ENCODE measurements at regions not wholly inside any gene's neighbourhood (a gene's known extent, or its start where the extent isn't known, plus 50 kb on each side); places are given as distances from the start of the nearest gene placed in this dataset.
A peak's percentile ranks its signal among the peaks of the same experiment; 100 is the strongest.
"Not testable (repeated sequence)": the region's sequence is repeated elsewhere in the genome, so short reads cannot be mapped to it uniquely, and the experiment has no call there.

DNA sequence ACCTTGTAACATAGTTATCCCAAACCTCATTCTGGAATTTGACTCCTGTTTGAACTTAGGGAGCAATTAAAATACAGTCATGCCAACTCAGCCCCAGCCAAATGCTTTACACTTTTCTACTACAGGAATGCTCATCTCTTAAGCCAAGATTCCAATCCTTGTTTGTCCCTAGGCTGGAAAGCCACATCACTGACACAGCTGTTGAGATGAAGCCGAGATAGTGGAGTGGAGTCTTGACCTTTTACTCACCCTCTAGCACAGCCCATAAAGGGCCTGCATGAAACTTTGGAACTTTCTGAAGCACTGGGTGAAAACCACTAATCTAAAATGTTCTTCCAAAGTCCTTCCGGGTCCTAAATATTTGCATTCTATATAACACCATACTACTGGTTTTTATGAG is 247.3 kb downstream of the ETV1 start:
- Histone ChIP-seq H3K27ac (ENCODE audit: low read depth, low read length) (no peak overlapping the region), H3K4me3 (ENCODE audit: low read length) (no peak overlapping the region), H3K4me1 (ENCODE audit: insufficient read depth, low read length) (no peaks in the 10 kb centered on the region), H3K9me3 (ENCODE audit: low read length) (no peaks in the 10 kb centered on the region), H3K36me3 (ENCODE audit: insufficient read depth, low read length) (no peaks in the 10 kb centered on the region), H3K27me3 (ENCODE audit: insufficient read depth, low read length, poor library complexity, severe bottlenecking) (no peaks in the 10 kb centered on the region)
- Mint-ChIP-seq H3K9me3 (no peaks in the 10 kb centered on the region), H3K4me1 (no peaks in the 10 kb centered on the region), H3K36me3 (no peaks in the 10 kb centered on the region), H3K27me3 (no peaks in the 10 kb centered on the region), H3K4me3 (no peak overlapping the region), H3K27ac (no peak overlapping the region)
- DNase-seq, result no peak
- CTCF ChIA-PET, result interaction anchor here (0.7 to 1.0 kb wide), 2 partner anchors 31 to 222 kb away, joined by 3 read pairs; no protein-coding TSS in a partner anchor
- POLR2A ChIA-PET, result no interaction called here

DNA sequence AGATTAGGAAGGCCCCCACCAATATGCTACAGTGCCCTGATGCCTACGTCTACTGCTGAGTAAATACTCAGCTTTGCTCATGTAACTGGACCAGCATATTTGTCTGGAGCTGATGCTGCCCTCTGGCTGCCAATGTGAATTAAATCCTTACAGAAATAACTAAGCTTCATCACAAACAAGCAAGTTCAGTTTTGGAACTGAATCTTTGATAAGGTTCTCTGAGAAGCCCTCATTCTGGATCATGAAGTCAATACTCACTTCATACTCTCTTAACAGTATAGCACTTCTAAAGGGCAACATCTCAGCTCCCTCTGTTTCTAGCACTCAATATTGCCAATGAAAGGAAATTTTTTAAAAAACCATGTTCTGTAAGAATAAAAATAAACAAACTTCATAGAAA is 246.7 kb downstream of the ETV1 start:
- no peak overlapping the region for H3K27ac Mint-ChIP-seq
- POLR2A ChIA-PET, result no interaction called here
- H3K27me3 ChIP-seq (ENCODE audit: insufficient read depth, low read length, poor library complexity, severe bottlenecking), result no peaks in the 10 kb centered on the region
- H3K4me1 Mint-ChIP-seq, result no peaks in the 10 kb centered on the region
- no peaks in the 10 kb centered on the region for H3K9me3 Mint-ChIP-seq
- H3K36me3 Mint-ChIP-seq, result no peaks in the 10 kb centered on the region
- CTCF ChIA-PET, result interaction anchor here (0.7 to 1.0 kb wide), 2 partner anchors 31 to 221 kb away, joined by 3 read pairs; no protein-coding TSS in a partner anchor
- H3K4me3 Mint-ChIP-seq, result no peak overlapping the region
- no peaks in the 10 kb centered on the region for H3K36me3 ChIP-seq (ENCODE audit: insufficient read depth, low read length)
- H3K9me3 ChIP-seq (ENCODE audit: low read length), result no peaks in the 10 kb centered on the region
- H3K4me3 ChIP-seq (ENCODE audit: low read length), result no peak overlapping the region
- H3K4me1 ChIP-seq (ENCODE audit: insufficient read depth, low read length), result no peaks in the 10 kb centered on the region
- no peak for DNase-seq
- H3K27ac ChIP-seq (ENCODE audit: low read depth, low read length), result no peak overlapping the region
- H3K27me3 Mint-ChIP-seq, result no peaks in the 10 kb centered on the region

DNA sequence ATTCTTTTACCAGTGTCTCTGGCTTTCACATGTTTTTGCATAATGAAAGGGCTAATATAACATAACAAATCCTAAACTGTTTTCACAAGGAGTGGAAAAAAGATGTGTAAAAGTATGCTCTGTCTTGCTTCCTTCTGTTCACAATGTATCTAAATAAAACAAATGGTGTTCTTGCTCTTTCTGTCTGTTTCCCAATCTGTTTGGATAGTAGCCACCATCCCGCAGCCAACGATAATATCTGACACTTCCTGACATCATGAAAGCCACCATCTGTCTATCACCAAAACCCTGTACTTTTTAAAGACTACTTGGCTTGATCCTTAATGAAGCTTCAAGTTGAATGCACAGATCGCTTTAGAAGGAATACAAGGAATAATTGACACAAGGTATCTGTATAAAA is 246.2 kb downstream of the ETV1 start:
- Histone ChIP-seq H3K27ac (ENCODE audit: low read depth, low read length) (no peak overlapping the region), H3K4me3 (ENCODE audit: low read length) (no peak overlapping the region), H3K36me3 (ENCODE audit: insufficient read depth, low read length) (no peaks in the 10 kb centered on the region), H3K9me3 (ENCODE audit: low read length) (no peaks in the 10 kb centered on the region), H3K4me1 (ENCODE audit: insufficient read depth, low read length) (no peaks in the 10 kb centered on the region), H3K27me3 (ENCODE audit: insufficient read depth, low read length, poor library complexity, severe bottlenecking) (no peaks in the 10 kb centered on the region)
- no peaks in the 10 kb centered on the region for H3K9me3 Mint-ChIP-seq
- CTCF ChIA-PET, result interaction anchor here (1.0 kb wide), 1 partner anchor 221 kb away, joined by 3 read pairs; no protein-coding TSS in a partner anchor
- H3K27ac Mint-ChIP-seq, result no peak overlapping the region
- POLR2A ChIA-PET, result no interaction called here
- no peak for DNase-seq
- no peaks in the 10 kb centered on the region for H3K4me1 Mint-ChIP-seq
- no peak overlapping the region for H3K4me3 Mint-ChIP-seq
- no peaks in the 10 kb centered on the region for H3K27me3 Mint-ChIP-seq
- no peaks in the 10 kb centered on the region for H3K36me3 Mint-ChIP-seq

DNA sequence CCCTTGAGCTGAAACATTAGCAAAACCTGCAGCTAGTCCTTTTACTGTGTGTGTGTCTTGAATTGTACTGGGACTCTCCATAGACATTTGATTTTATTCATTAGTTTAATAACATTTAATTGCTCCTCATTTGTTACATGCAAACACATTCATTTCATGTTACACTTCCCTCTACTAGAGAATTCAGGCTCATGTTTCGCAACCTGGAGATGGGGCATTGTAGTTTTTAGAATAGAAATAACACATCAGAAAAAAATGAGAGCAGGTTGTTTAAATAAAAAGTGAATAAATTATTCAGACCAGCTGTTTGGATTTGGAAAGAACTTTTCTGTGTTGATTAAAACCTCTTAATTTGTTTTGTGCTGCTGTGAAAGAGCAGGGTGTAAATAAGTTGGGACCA is 243.9 kb downstream of the ETV1 start:
- DNase-seq, result no peak
- H3K36me3 Mint-ChIP-seq, result no peaks in the 10 kb centered on the region
- Histone ChIP-seq H3K9me3 (ENCODE audit: low read length) (no peaks in the 10 kb centered on the region), H3K27ac (ENCODE audit: low read depth, low read length) (no peak overlapping the region), H3K36me3 (ENCODE audit: insufficient read depth, low read length) (no peaks in the 10 kb centered on the region), H3K4me1 (ENCODE audit: insufficient read depth, low read length) (no peaks in the 10 kb centered on the region), H3K4me3 (ENCODE audit: low read length) (no peak overlapping the region), H3K27me3 (ENCODE audit: insufficient read depth, low read length, poor library complexity, severe bottlenecking) (no peaks in the 10 kb centered on the region)
- no peak overlapping the region for H3K4me3 Mint-ChIP-seq
- no peaks in the 10 kb centered on the region for H3K4me1 Mint-ChIP-seq
- ChIA-PET POLR2A (no interaction called here), CTCF (interaction anchor here (1.2 kb wide), 1 partner anchor 17 kb away, joined by 4 read pairs; no protein-coding TSS in a partner anchor)
- H3K27ac Mint-ChIP-seq, result no peak overlapping the region
- H3K27me3 Mint-ChIP-seq, result peaks cover 0 to 1% of the 10 kb centered on the region in 2 donors
- H3K9me3 Mint-ChIP-seq, result no peaks in the 10 kb centered on the region

DNA sequence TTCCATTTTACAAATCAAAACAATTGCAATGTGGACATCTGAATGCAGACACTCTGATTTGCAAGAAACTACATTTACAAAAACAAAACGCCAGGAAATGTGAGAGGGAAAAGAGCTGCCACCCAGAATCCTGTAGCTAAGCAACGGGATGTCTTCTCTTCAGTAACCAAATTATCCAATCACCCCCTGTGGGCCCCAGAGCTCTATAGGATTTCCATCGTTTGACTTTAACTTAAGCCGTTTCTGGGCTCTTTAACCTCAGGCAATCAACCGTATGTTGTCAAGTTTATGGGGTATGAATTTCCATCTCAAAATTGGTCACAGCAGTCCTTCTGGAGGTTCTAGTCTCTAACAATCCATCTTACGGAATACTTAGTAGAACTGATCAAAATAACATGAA is 240.5 kb downstream of the ETV1 start:
- Mint-ChIP-seq H3K4me1 (no peaks in the 10 kb centered on the region), H3K36me3 (no peaks in the 10 kb centered on the region), H3K9me3 (no peaks in the 10 kb centered on the region), H3K27me3 (peaks cover 0 to 1% of the 10 kb centered on the region in 2 donors), H3K4me3 (no peak overlapping the region), H3K27ac (no peak overlapping the region)
- H3K4me1 ChIP-seq (ENCODE audit: insufficient read depth, low read length), result no peaks in the 10 kb centered on the region
- ChIA-PET CTCF (no interaction called here), POLR2A (no interaction called here)
- H3K36me3 ChIP-seq (ENCODE audit: insufficient read depth, low read length), result no peaks in the 10 kb centered on the region
- H3K4me3 ChIP-seq (ENCODE audit: low read length), result no peak overlapping the region
- no peak overlapping the region for H3K27ac ChIP-seq (ENCODE audit: low read depth, low read length)
- DNase-seq, result no peak
- H3K27me3 ChIP-seq (ENCODE audit: insufficient read depth, low read length, poor library complexity, severe bottlenecking), result no peaks in the 10 kb centered on the region
- H3K9me3 ChIP-seq (ENCODE audit: low read length), result no peaks in the 10 kb centered on the region

DNA sequence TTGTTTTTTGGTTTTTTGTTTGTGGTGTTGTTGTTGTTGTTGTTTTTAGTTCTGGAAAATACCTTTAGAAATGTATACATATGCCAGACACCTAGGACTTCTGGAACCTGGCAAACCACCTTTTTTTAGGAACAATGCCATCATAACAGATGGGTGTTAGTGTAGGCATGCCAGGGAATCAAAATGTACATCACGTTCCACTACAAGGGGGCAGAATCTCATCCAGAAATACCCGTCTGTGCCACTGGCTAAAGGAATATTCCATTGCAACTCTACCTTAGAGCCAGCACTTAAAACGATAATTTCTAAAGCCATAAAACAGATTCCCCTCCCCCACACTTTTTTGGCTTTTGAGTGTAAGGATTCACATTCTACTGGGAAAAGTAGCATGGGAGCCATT is 239.8 kb downstream of the ETV1 start:
- no peaks in the 10 kb centered on the region for H3K36me3 Mint-ChIP-seq
- Histone ChIP-seq H3K4me3 (ENCODE audit: low read length) (no peak overlapping the region), H3K36me3 (ENCODE audit: insufficient read depth, low read length) (no peaks in the 10 kb centered on the region), H3K27me3 (ENCODE audit: insufficient read depth, low read length, poor library complexity, severe bottlenecking) (no peaks in the 10 kb centered on the region), H3K27ac (ENCODE audit: low read depth, low read length) (no peak overlapping the region), H3K9me3 (ENCODE audit: low read length) (no peaks in the 10 kb centered on the region), H3K4me1 (ENCODE audit: insufficient read depth, low read length) (no peaks in the 10 kb centered on the region)
- no peak overlapping the region for H3K27ac Mint-ChIP-seq
- no peak for DNase-seq
- POLR2A ChIA-PET, result no interaction called here
- peaks cover 0 to 1% of the 10 kb centered on the region in 2 donors for H3K27me3 Mint-ChIP-seq
- H3K4me3 Mint-ChIP-seq, result no peak overlapping the region
- no peaks in the 10 kb centered on the region for H3K4me1 Mint-ChIP-seq
- CTCF ChIA-PET, result no interaction called here
- no peaks in the 10 kb centered on the region for H3K9me3 Mint-ChIP-seq

DNA sequence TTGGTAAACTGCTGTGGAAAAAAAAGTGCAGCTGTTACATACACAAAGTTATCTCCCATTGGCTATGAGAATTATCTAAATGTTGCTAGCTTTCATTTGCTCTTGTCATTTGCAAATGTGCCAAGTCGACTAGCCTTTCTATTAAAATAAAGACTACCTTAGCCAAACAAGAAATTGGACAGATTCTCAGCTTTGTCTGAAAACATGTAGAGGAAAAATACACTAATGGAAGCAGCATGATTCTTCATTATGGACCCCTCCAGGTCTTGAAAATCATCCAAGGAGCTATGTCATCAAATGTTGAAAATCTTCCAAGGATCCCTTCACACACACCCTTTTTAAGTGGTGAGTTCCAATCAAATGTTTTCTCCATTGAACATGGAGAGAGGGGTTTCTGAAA is 237.7 kb downstream of the ETV1 start:
- Mint-ChIP-seq H3K9me3 (no peaks in the 10 kb centered on the region), H3K27me3 (peaks cover 0 to 1% of the 10 kb centered on the region in 2 donors), H3K4me3 (no peak overlapping the region), H3K36me3 (no peaks in the 10 kb centered on the region), H3K27ac (no peak overlapping the region), H3K4me1 (no peaks in the 10 kb centered on the region)
- H3K27me3 ChIP-seq (ENCODE audit: insufficient read depth, low read length, poor library complexity, severe bottlenecking), result no peaks in the 10 kb centered on the region
- DNase-seq, result no peak
- H3K36me3 ChIP-seq (ENCODE audit: insufficient read depth, low read length), result no peaks in the 10 kb centered on the region
- H3K4me1 ChIP-seq (ENCODE audit: insufficient read depth, low read length), result no peaks in the 10 kb centered on the region
- no peak overlapping the region for H3K27ac ChIP-seq (ENCODE audit: low read depth, low read length)
- no peak overlapping the region for H3K4me3 ChIP-seq (ENCODE audit: low read length)
- POLR2A ChIA-PET, result no interaction called here
- CTCF ChIA-PET, result no interaction called here
- H3K9me3 ChIP-seq (ENCODE audit: low read length), result no peaks in the 10 kb centered on the region

DNA sequence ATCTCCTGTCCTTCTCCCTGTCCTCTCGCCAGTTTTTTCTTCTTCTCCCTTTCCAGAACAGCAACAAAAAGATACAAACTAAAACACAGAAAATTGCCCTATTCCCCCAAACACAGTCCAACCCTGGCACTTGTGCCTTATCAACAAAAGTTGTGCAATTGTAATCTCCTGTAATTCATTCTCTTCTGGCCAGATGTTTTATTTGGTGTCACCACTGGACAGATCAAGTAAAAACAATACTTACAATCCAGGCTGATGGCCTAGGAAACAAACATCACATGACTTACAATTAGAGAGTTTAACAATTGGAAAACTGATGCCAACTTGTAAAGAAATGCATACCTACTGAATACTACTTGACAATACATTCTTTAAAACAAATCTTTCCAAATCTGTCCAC is 231.6 kb downstream of the ETV1 start:
- ChIA-PET POLR2A (no interaction called here), CTCF (no interaction called here)
- no peak overlapping the region for H3K4me3 ChIP-seq (ENCODE audit: low read length)
- Mint-ChIP-seq H3K4me3 (no peak overlapping the region), H3K4me1 (no peaks in the 10 kb centered on the region), H3K27ac (peak overlapping the region in 1 of 8 donors; percentile 0), H3K36me3 (no peaks in the 10 kb centered on the region), H3K27me3 (no peaks in the 10 kb centered on the region), H3K9me3 (no peaks in the 10 kb centered on the region)
- H3K36me3 ChIP-seq (ENCODE audit: insufficient read depth, low read length), result no peaks in the 10 kb centered on the region
- H3K4me1 ChIP-seq (ENCODE audit: insufficient read depth, low read length), result no peaks in the 10 kb centered on the region
- no peak for DNase-seq
- no peaks in the 10 kb centered on the region for H3K27me3 ChIP-seq (ENCODE audit: insufficient read depth, low read length, poor library complexity, severe bottlenecking)
- H3K27ac ChIP-seq (ENCODE audit: low read depth, low read length), result no peak overlapping the region
- H3K9me3 ChIP-seq (ENCODE audit: low read length), result no peaks in the 10 kb centered on the region

DNA sequence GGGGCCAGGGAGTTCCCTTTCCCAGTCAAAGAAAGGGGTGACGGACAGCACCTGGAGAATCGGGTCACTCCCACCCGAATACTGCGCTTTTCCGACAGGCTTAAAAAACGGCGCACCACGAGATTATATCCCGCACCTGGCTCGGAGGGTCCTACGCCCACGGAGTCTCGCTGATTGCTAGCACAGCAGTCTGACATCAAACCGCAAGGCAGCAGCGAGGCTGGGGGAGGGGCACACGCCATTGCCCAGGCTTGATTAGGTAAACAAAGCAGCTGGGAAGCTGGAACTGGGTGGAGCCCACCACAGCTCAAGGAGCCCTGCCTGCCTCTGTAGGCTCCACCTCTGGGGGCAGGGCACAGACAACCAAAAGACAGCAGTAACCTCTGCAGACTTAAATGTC is 223.6 kb downstream of the ETV1 start:
- H3K27me3 Mint-ChIP-seq; H3K27ac ChIP-seq (ENCODE audit: low read depth, low read length); H3K36me3 ChIP-seq (ENCODE audit: insufficient read depth, low read length); POLR2A ChIA-PET; H3K4me3 ChIP-seq (ENCODE audit: low read length); H3K4me3 Mint-ChIP-seq; H3K36me3 Mint-ChIP-seq; H3K9me3 ChIP-seq (ENCODE audit: low read length); H3K27me3 ChIP-seq (ENCODE audit: insufficient read depth, low read length, poor library complexity, severe bottlenecking); H3K9me3 Mint-ChIP-seq; DNase-seq; H3K4me1 Mint-ChIP-seq; H3K4me1 ChIP-seq (ENCODE audit: insufficient read depth, low read length); CTCF ChIA-PET; H3K27ac Mint-ChIP-seq: not testable (repeated sequence)

All from CD8-positive, alpha-beta memory T cell (primary cell).